ENCODE measurements at regions not wholly inside any gene's neighbourhood (a gene's known extent, or its start where the extent isn't known, plus 50 kb on each side); places are given as distances from the start of the nearest gene placed in this dataset.

GRCh38 chr16:62390214-62390613, 354.0 kb upstream of the CDH8 start:
- Histone ChIP-seq H3T11ph (ENCODE audit: low read length) (no peak overlapping the region), H3K56ac (ENCODE audit: insufficient read length, low read depth, low read length) (no peak overlapping the region), H2AK5ac (ENCODE audit: insufficient read length, low read length) (no peak overlapping the region), H3K27ac (ENCODE audit: insufficient read length, low read depth, low read length) (no peak overlapping the region), H4K8ac (replicated peaks; ENCODE audit: insufficient read length, low read depth, low read length) (no peak overlapping the region), H4K20me1 (ENCODE audit: control insufficient read depth, insufficient read depth, insufficient read length) (no peaks in the 10 kb centered on the region), H3K23ac (ENCODE audit: insufficient read length, low read depth, low read length) (no peak overlapping the region), H3K4ac (ENCODE audit: low read depth, low read length) (no peak overlapping the region), H4K91ac (ENCODE audit: insufficient read length, low read depth, low read length) (no peak overlapping the region), H3K4me2 (ENCODE audit: insufficient read depth, insufficient read length, low read length) (no peak overlapping the region), H2AFZ (ENCODE audit: low read length) (no peak overlapping the region), H3K14ac (ENCODE audit: insufficient read depth, low read length) (no peak overlapping the region), H4K5ac (ENCODE audit: insufficient read length, low read depth, low read length) (no peak overlapping the region), H3K4me1 (ENCODE audit: insufficient read depth, low read length) (no peaks in the 10 kb centered on the region), H3K79me2 (ENCODE audit: insufficient read depth, low read length) (no peaks in the 10 kb centered on the region), H2BK15ac (ENCODE audit: low read depth, low read length) (no peak overlapping the region), H2BK12ac (ENCODE audit: insufficient read length, low read depth, low read length) (no peak overlapping the region), H2BK120ac (ENCODE audit: low read depth, low read length, poor library complexity, severe bottlenecking) (no peak overlapping the region), H3K79me1 (ENCODE audit: insufficient read depth, low read depth, low read length, poor library complexity, severe bottlenecking) (no peaks in the 10 kb centered on the region), H3K9me3 (ENCODE audit: control insufficient read depth, low read depth, low read length) (no peaks in the 10 kb centered on the region), H2BK20ac (ENCODE audit: low read depth, low read length, poor library complexity, severe bottlenecking) (no peak overlapping the region), H3K27me3 (ENCODE audit: insufficient read depth, low read length) (no peaks in the 10 kb centered on the region), H2BK5ac (ENCODE audit: insufficient read length, low read length) (no peak overlapping the region), H3K18ac (ENCODE audit: insufficient read length, low read depth, low read length) (no peak overlapping the region), H3K9ac (ENCODE audit: extremely low read depth, insufficient read length, low read length) (no peak overlapping the region), H3K23me2 (ENCODE audit: insufficient read length, low read depth, low read length, poor library complexity, severe bottlenecking) (no peaks in the 10 kb centered on the region)
- no peaks in the 10 kb centered on the region; a peak in 1 of 5 replicates for H3K9me3 Mint-ChIP-seq
- H3K27me3 Mint-ChIP-seq (ENCODE audit: low read depth), result no peaks in the 10 kb centered on the region
- DNase-seq, result no peak
- no peak overlapping the region for H3K27ac Mint-ChIP-seq
- TF ChIP-seq CTCF (conservative IDR thresholded peaks at IDR 0.05), result no peak
- H3K4me3 Mint-ChIP-seq, result no peak overlapping the region
- H3K36me3 Mint-ChIP-seq (ENCODE audit: insufficient read depth in 1 of 3, low read depth in 3 of 3), result no peaks in the 10 kb centered on the region
- H3K4me1 Mint-ChIP-seq, result no peaks in the 10 kb centered on the region; a peak in 1 of 4 replicates

Measured in H9 (cell line).